Smooth muscle cell (in vitro differentiated cells): ENCODE measurements at regions not wholly inside any gene's neighbourhood (a gene's known extent, or its start where the extent isn't known, plus 50 kb on each side); places are given as distances from the start of the nearest gene placed in this dataset.

Experiments used
- DNase-seq: peaks from one replicate; lab custom pipeline; 2025; ENCODE audit not compliant: unreplicated experiment; lab: John Stamatoyannopoulos, UW
- H2AFZ ChIP-seq: fragments of 200-600 bp; sonication (generic); 2 replicates; pipeline ENCODE4 v1.6.0; 2016; ENCODE audit warnings: antibody characterized with exemption, low read depth, mild to moderate bottlenecking
- H3F3A ChIP-seq: fragments of 200-600 bp; sonication (generic); 2 replicates; pipeline ENCODE4 v1.6.0; 2017; ENCODE audit warnings: antibody characterized with exemption, low read depth
- H3K27ac ChIP-seq: fragments of 200-600 bp; sonication (generic); 2 replicates; pipeline ENCODE4 v1.5.1; 2016; ENCODE audit warnings: low read depth, mild to moderate bottlenecking
- H3K27me3 ChIP-seq: fragments of 200-600 bp; sonication (generic); 2 replicates; pipeline ENCODE4 v1.6.1; 2016; ENCODE audit warnings: low read depth, mild to moderate bottlenecking
- H3K36me3 ChIP-seq: fragments of 200-600 bp; sonication (generic); 2 replicates; pipeline ENCODE4 v1.5.1; 2016; ENCODE audit warnings: low read depth
- H3K4me1 ChIP-seq: fragments of 200-600 bp; sonication (generic); 2 replicates; pipeline ENCODE4 v1.5.1; 2016; ENCODE audit warnings: low read depth
- H3K4me2 ChIP-seq: fragments of 200-600 bp; sonication (generic); 2 replicates; pipeline ENCODE4 v1.6.0; 2016; ENCODE audit warnings: mild to moderate bottlenecking
- H3K4me3 ChIP-seq: fragments of 200-600 bp; sonication (generic); 2 replicates; pipeline ENCODE4 v1.5.1; 2016; ENCODE audit warnings: mild to moderate bottlenecking
- H3K79me2 ChIP-seq: fragments of 200-600 bp; sonication (generic); 2 replicates; pipeline ENCODE4 v1.6.0; 2016; ENCODE audit warnings: low read depth, mild to moderate bottlenecking
- H3K9ac ChIP-seq: fragments of 200-600 bp; sonication (generic); 2 replicates; pipeline ENCODE4 v1.6.0; 2016; ENCODE audit warnings: low read depth
- H3K9me3 ChIP-seq: fragments of 200-600 bp; sonication (generic); replicated peaks from 2 replicates; pipeline ENCODE4 v1.5.1; 2016; ENCODE audit warnings: low read depth
- H4K20me1 ChIP-seq: fragments of 200-600 bp; sonication (generic); 2 replicates; pipeline ENCODE4 v1.6.0; 2016; ENCODE audit warnings: low read depth
- CTCF ChIP-seq: fragments of 200-600 bp; sonication (generic); IDR thresholded peaks from 2 replicates; pipeline ENCODE4 v1.5.1; 2017; ENCODE audit warnings: borderline replicate concordance, mild to moderate bottlenecking, antibody characterized with exemption; ENCODE audit not compliant: insufficient read depth, poor library complexity, severe bottlenecking
- WGBS: methylation state at CpG from one replicate; pipeline ENCODE4 v1.1.7; 2016; ENCODE audit warnings: low lambda C conversion rate; 5-methylcytosine and 5-hydroxymethylcytosine counted together

- no peaks in the 10 kb centered on the region for H3F3A ChIP-seq
- no peak overlapping the region for H3K27ac ChIP-seq
- no peak for DNase-seq
- no peak overlapping the region for H3K9ac ChIP-seq
- H3K27me3 ChIP-seq, result peaks cover 58% of the 10 kb centered on the region
- H3K4me3 ChIP-seq, result no peak overlapping the region
- no peak for TF ChIP-seq CTCF
- H3K4me1 ChIP-seq, result peaks cover 10% of the 10 kb centered on the region
- 90% methylated on average over 9 of the region's 9 CpGs for WGBS
- no peaks in the 10 kb centered on the region for H4K20me1 ChIP-seq
- H2AFZ ChIP-seq, result no peak overlapping the region
- H3K79me2 ChIP-seq, result no peaks in the 10 kb centered on the region
- no peaks in the 10 kb centered on the region for H3K9me3 ChIP-seq
- no peaks in the 10 kb centered on the region for H3K36me3 ChIP-seq
- H3K4me2 ChIP-seq, result no peak overlapping the region
These were observed 237.7 kb downstream of the BUD13 start for GRCh38 chr11:116535120-116535519.

- H3K27me3 ChIP-seq, result peaks cover 64% of the 10 kb centered on the region
- H3F3A ChIP-seq, result no peaks in the 10 kb centered on the region
- no peak for TF ChIP-seq CTCF
- no peak overlapping the region for H3K9ac ChIP-seq
- H2AFZ ChIP-seq, result no peak overlapping the region
- peaks cover 10% of the 10 kb centered on the region for H3K4me1 ChIP-seq
- no peak overlapping the region for H3K27ac ChIP-seq
- H3K9me3 ChIP-seq, result no peaks in the 10 kb centered on the region
- H3K79me2 ChIP-seq, result no peaks in the 10 kb centered on the region
- no peak overlapping the region for H3K4me3 ChIP-seq
- H4K20me1 ChIP-seq, result no peaks in the 10 kb centered on the region
- H3K4me2 ChIP-seq, result no peak overlapping the region
- H3K36me3 ChIP-seq, result no peaks in the 10 kb centered on the region
- 83% methylated on average over 14 of the region's 14 CpGs for WGBS
- no peak for DNase-seq
These were observed 238.4 kb downstream of the BUD13 start for GRCh38 chr11:116534270-116534975.

- Histone ChIP-seq H3F3A (no peaks in the 10 kb centered on the region), H2AFZ (no peak overlapping the region), H3K27me3 (peaks cover 63% of the 10 kb centered on the region), H4K20me1 (no peaks in the 10 kb centered on the region), H3K9me3 (no peaks in the 10 kb centered on the region), H3K4me3 (no peak overlapping the region), H3K4me2 (no peak overlapping the region), H3K79me2 (no peaks in the 10 kb centered on the region), H3K27ac (no peak overlapping the region), H3K36me3 (no peaks in the 10 kb centered on the region), H3K4me1 (peaks cover 10% of the 10 kb centered on the region), H3K9ac (no peak overlapping the region)
- DNase-seq, result no peak
- TF ChIP-seq CTCF, result no peak
- WGBS, result 76% methylated on average over 11 of the region's 11 CpGs
These were observed 239.5 kb downstream of the BUD13 start for GRCh38 chr11:116533186-116533825.

- H3F3A ChIP-seq, result no peaks in the 10 kb centered on the region
- H2AFZ ChIP-seq, result no peak overlapping the region
- no peak overlapping the region for H3K4me2 ChIP-seq
- H4K20me1 ChIP-seq, result no peaks in the 10 kb centered on the region
- no peak for DNase-seq
- no peak overlapping the region for H3K27ac ChIP-seq
- H3K79me2 ChIP-seq, result no peaks in the 10 kb centered on the region
- no peaks in the 10 kb centered on the region for H3K9me3 ChIP-seq
- 88% methylated on average over 8 of the region's 8 CpGs for WGBS
- H3K4me3 ChIP-seq, result no peak overlapping the region
- no peak overlapping the region for H3K9ac ChIP-seq
- TF ChIP-seq CTCF, result no peak
- H3K36me3 ChIP-seq, result no peaks in the 10 kb centered on the region
- H3K27me3 ChIP-seq, result peaks cover 58% of the 10 kb centered on the region
- peaks cover 10% of the 10 kb centered on the region for H3K4me1 ChIP-seq
These were observed 240.7 kb downstream of the BUD13 start for GRCh38 chr11:116532066-116532465.
